Stimulated activated naive CD8-positive, alpha-beta T cell treated with anti-CD3 and anti-CD28 coated beads, Interleukin-15, amount 100 ng/mL, for 72 hours (primary cell): ENCODE measurements at regions not wholly inside any gene's neighbourhood (a gene's known extent, or its start where the extent isn't known, plus 50 kb on each side); places are given as distances from the start of the nearest gene placed in this dataset.
"Not testable (repeated sequence)": the region's sequence is repeated elsewhere in the genome, so short reads cannot be mapped to it uniquely, and the experiment has no call there.

Experiments used
- ATAC-seq: fragments of 150-1000 bp; cut with Tn5 transposase; 2 replicates; pipeline ENCODE4 v1.10.0; 2021; ENCODE audit warnings: mild to moderate bottlenecking, moderate library complexity
- DNase-seq, 2 donors: peaks; one replicate each; pipeline ENCODE4 v3.0.0; 2021 to 2022
- H3K27ac Mint-ChIP-seq, 2 donors: one replicate each; pipeline ENCODE4 v1.8.0; 2022; ENCODE audit warnings: mild to moderate bottlenecking in 2 of 2, mixed read lengths in 2 of 2, moderate library complexity in 2 of 2
- H3K27me3 Mint-ChIP-seq: one replicate; pipeline ENCODE4 v1.8.0; 2022; ENCODE audit warnings: mixed read lengths
- H3K4me1 Mint-ChIP-seq: one replicate; pipeline ENCODE4 v1.8.0; 2022; ENCODE audit warnings: mild to moderate bottlenecking, mixed read lengths
- H3K4me3 Mint-ChIP-seq, 2 donors: one replicate each; pipeline ENCODE4 v1.8.0; 2022; ENCODE audit warnings: mild to moderate bottlenecking in 2 of 2, mixed read lengths in 2 of 2, moderate library complexity in 1 of 2
- H3K9me3 Mint-ChIP-seq, 2 donors: one replicate each; pipeline ENCODE4 v1.8.0; 2022; ENCODE audit warnings: mixed read lengths in 2 of 2

DNA sequence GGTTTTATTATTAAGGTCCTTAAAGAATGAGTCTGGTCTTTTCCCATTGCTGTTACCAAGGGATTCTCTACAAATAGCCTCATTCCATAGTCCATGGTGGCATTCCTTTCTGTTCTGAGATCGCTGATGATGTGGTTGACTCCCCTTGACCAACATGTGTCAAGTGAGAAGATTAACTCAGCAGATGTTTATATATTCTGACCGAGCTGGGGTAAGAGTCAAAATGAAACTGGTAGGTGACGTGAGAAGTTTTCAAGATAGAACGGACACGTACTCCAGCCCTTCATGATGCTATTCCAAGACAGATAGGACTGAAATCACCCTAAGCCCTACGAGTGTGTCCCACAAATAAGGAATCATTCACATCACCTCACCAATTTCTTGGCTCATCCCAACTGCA is 155.5 kb upstream of the WWC1 start:
- H3K4me3 Mint-ChIP-seq = no peak overlapping the region
- H3K27ac Mint-ChIP-seq = no peak overlapping the region
- DNase-seq (no peak), ATAC-seq (no peak)
- H3K9me3 Mint-ChIP-seq = no peaks in the 10 kb centered on the region
- peaks cover 17% of the 10 kb centered on the region for H3K27me3 Mint-ChIP-seq
- H3K4me1 Mint-ChIP-seq = no peaks in the 10 kb centered on the region

DNA sequence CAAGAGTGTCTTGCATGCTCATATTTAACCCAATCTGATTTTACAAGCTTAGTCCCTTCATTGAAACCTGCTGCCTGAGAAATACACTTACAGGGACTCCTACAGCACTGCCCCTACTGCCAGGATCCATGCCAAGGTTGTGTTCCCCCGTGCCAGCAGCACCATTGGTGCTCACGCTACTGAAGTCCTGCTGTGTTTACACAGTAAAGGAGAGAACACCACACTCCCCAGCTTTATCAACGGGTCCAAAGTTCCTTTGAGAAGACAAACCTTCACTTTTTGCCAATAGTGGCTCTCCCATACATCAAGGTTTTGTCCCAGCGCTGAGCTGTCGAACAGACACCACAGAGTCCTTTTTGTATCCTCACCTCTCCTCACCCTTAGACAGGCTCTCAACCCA is 155.1 kb upstream of the WWC1 start:
- ATAC-seq = no peak
- H3K4me1 Mint-ChIP-seq = no peaks in the 10 kb centered on the region
- peaks cover 17% of the 10 kb centered on the region for H3K27me3 Mint-ChIP-seq
- H3K4me3 Mint-ChIP-seq = no peak overlapping the region
- DNase-seq = no peak
- H3K9me3 Mint-ChIP-seq = no peaks in the 10 kb centered on the region
- no peak overlapping the region for H3K27ac Mint-ChIP-seq

DNA sequence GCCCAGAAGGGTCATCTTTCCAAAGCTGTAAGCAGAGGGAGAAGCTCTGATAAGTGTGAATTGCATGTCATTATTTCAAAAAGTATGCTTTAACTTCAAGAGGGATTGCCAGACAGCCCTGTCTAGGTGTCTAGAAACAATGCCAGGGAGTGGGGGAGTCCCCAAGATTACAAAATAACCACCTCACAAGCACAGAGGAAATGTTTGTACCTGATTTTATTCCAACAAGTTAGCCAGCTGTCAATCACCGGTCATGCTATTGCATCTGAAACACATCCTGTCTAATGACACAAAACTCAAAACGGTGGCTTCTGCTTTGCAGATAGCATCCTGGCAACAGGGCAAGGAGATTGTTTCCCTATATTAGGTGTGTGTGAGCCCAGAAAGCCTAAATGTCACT is 154.2 kb upstream of the WWC1 start:
- no peak overlapping the region for H3K4me3 Mint-ChIP-seq
- no peak for DNase-seq
- no peaks in the 10 kb centered on the region for H3K4me1 Mint-ChIP-seq
- H3K27ac Mint-ChIP-seq = no peak overlapping the region
- H3K9me3 Mint-ChIP-seq = no peaks in the 10 kb centered on the region
- no peak for ATAC-seq
- peaks cover 17% of the 10 kb centered on the region for H3K27me3 Mint-ChIP-seq

DNA sequence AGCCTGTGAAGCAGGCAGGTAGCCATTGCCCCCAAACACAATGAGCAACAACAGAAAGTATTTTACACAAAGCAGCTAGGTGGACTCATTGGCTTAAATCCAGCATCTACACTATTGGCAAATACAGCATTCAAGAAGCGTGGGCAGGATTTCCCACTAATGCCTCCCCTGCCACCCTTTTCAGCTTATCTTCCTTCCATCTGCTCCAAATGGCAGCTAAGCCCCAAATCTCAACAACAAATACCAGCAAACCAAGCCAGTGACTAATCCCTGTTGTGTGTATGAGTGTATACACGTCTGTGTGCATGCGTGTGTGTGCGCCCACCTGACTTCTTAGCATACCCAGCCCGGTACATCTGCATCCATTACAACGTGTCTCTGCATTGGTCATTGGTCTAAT is 151.2 kb upstream of the WWC1 start:
- H3K27ac Mint-ChIP-seq = no peak overlapping the region
- no peak for DNase-seq
- no peaks in the 10 kb centered on the region for H3K4me1 Mint-ChIP-seq
- peaks cover 9% of the 10 kb centered on the region for H3K27me3 Mint-ChIP-seq
- no peaks in the 10 kb centered on the region for H3K9me3 Mint-ChIP-seq
- no peak overlapping the region for H3K4me3 Mint-ChIP-seq
- no peak for ATAC-seq

DNA sequence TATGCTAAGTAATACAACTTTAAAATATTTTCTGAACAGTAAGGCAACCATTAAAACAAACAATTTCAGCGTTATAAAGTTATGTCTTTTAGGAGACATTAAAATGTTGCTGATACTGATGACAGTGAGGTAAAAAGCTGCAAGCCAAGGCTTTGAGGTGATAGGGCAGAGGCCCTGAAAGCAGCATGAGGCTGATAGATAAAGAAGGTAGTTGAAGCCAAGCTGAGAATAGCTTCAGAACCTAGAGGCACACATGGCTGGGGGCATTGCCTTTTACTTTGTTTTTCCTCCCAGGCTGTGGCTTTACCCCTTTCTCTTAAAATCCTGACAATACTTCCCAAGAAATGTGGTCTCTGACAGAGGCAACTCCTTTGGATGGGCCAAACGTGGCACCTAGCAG is 149.0 kb upstream of the WWC1 start:
- Mint-ChIP-seq H3K27me3 (no peaks in the 10 kb centered on the region), H3K27ac (no peak overlapping the region), H3K9me3 (peaks cover 0 to 5% of the 10 kb centered on the region in 2 donors), H3K4me1 (no peaks in the 10 kb centered on the region), H3K4me3 (no peak overlapping the region)
- DNase-seq = no peak
- no peak for ATAC-seq

DNA sequence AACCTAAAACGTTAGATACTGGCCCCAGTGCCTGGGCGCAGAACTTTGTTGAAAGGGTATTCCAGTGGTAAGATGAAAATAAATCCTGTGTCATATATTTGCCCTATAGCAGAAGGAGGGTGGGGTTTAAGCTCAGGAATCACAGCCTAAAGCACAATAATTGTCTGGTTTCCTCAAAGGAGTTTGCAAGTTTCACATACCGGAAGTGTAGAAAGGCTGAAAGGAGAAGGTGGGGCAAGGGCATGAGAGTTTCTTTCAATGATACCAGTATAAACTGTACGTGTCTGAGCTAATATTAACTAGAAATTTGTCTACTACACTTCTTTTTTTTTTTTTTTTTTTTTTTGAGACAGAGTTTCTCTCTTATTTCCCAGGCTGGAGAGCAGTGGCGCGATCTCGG is 147.9 kb upstream of the WWC1 start:
- not testable (repeated sequence) for H3K27ac Mint-ChIP-seq, H3K4me1 Mint-ChIP-seq, ATAC-seq, DNase-seq, H3K9me3 Mint-ChIP-seq, H3K27me3 Mint-ChIP-seq, H3K4me3 Mint-ChIP-seq

DNA sequence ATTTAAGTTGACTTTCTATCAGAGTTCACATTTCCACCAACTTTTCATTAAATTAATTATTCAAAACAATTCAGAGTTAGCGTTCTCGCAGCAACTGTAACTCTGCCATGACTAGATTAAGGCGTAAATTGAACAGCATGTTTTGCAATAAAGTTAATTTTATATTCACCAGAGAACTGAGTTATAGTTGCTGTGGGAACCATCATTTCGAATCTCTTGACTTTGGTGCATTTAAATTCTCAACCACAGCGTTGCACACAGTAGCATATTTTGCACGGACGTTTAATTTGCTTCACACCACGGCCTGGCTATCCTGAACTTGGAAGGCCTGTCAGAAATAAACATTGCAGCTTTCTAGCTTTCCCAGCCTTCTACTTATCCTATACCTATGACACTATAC is 144.3 kb upstream of the WWC1 start:
- ATAC-seq (no peak), DNase-seq (no peak)
- H3K9me3 Mint-ChIP-seq = peaks cover 0 to 5% of the 10 kb centered on the region in 2 donors
- H3K27ac Mint-ChIP-seq = no peak overlapping the region
- H3K27me3 Mint-ChIP-seq = peaks cover 18% of the 10 kb centered on the region
- H3K4me1 Mint-ChIP-seq = no peaks in the 10 kb centered on the region
- H3K4me3 Mint-ChIP-seq = no peak overlapping the region

DNA sequence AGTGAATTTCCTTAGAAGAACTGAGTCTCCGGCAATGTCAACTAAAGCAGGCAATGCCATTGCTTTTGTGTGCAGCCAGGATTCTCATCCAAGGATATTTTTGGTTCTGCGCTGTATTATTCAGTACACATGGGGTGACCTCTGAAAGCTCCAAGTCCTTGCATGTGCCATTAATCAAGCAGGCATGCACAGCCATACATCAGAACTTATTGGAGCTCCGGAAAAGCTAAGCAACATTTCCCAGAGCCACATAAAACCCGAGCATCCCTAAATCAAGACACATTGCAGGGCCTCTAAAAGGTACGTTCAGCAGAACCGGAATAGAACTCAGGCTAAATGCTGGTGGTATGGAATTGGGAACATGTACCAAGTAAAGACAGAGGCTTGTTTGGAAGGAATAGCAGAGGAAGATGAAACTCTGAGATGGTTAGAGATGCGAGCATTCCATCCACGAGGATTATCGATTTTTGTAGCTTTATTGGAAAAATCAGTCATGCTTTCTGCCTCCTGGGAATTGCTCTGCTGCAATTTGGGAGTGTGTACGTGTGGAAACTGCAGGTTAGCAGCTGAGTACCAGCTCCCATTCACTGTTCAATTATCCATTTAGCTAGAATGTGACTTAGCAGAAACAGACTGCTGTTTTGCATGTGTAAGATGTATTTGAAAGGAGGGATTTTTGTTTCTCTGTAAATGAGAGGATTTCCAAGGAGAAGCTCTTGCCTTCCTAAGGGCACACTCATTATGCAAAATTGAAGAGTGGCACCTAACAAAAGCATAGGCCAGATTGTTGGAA is 143.7 kb upstream of the WWC1 start:
- no peak for ATAC-seq

DNA sequence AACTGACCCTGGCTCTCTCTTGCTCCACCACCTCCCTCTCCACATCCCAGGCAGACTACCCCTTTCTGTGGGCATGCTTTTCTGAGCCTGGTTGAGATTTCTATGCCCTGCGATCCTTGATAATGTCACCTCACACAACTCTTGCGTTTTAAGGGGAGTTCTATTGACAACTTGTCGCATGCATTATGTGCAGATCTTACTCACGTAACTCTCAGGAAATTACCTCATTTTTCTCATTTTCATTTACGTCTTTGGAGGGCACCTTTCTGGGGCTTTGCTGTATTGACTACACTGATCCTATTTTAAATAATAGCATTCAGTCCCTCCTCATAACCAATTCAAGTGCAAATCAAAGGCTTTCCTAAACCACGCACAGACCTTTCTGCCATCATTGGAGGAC is 140.4 kb upstream of the WWC1 start:
- ATAC-seq = no peak
- no peak overlapping the region for H3K27ac Mint-ChIP-seq
- no peak for DNase-seq
- H3K4me3 Mint-ChIP-seq = no peak overlapping the region
- H3K4me1 Mint-ChIP-seq = no peaks in the 10 kb centered on the region
- H3K27me3 Mint-ChIP-seq = peaks cover 27% of the 10 kb centered on the region
- H3K9me3 Mint-ChIP-seq = peaks cover 0 to 4% of the 10 kb centered on the region in 2 donors

More for the DNA sequence above, 143.7 kb upstream of the WWC1 start:
- Mint-ChIP-seq H3K9me3 (peaks cover 0 to 5% of the 10 kb centered on the region in 2 donors), H3K4me1 (no peaks in the 10 kb centered on the region), H3K27me3 (peaks cover 18% of the 10 kb centered on the region), H3K4me3 (no peak overlapping the region), H3K27ac (peak overlapping the region in 1 of 2 donors; percentile 19)
- DNase-seq = no peak

DNA sequence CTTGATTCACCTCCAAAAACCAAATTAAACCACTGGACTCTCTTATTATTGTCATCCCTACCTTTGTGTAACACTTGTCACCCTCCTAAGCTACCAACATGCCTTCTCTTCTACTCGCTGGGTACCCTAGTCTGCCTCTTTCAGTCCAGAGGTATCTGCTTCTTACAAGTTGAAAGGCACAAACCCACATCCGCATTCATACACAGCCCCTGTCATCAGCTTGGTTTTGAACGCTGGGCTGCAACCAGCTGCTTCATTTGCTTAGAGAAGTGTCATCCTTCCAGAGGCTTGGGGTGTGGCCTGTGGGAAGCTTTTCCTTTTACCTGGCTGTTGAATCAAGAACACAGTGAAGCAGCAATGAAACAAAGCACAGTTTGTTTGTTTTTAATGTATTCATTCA is 138.8 kb upstream of the WWC1 start:
- Mint-ChIP-seq H3K27ac (no peak overlapping the region), H3K4me3 (no peak overlapping the region), H3K4me1 (no peaks in the 10 kb centered on the region), H3K27me3 (peaks cover 34% of the 10 kb centered on the region), H3K9me3 (no peaks in the 10 kb centered on the region)
- DNase-seq = no peak
- no peak for ATAC-seq

DNA sequence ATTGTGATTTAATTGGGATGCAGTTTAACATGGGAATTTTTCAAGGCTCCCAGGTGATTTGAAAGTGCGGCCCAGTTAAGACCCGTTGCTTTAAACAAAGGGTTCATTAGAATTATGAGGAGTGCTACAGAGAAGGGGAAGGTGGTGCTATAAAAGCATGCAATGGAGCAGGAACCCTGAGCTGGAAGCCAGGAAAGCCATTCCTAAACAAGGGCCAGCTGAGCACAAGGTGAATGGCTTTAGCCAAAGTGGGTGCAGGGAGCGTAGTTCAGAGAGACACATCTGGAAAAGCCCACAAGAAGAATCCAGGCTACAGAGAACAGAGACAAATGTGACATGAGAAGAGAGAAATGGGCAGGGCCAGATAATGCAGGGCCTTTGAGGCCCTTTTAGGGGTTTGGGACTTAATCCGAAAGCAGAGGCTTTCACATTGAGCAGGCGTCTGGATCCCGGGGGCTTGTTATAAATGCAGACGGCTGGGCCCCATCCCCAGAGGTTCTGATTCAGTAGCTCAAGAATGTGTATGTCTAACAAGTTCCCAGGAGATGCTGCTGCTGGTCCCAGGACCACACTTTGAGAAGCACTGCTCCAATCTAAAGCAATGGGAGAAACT is 138.1 kb upstream of the WWC1 start:
- no peak for DNase-seq

DNA sequence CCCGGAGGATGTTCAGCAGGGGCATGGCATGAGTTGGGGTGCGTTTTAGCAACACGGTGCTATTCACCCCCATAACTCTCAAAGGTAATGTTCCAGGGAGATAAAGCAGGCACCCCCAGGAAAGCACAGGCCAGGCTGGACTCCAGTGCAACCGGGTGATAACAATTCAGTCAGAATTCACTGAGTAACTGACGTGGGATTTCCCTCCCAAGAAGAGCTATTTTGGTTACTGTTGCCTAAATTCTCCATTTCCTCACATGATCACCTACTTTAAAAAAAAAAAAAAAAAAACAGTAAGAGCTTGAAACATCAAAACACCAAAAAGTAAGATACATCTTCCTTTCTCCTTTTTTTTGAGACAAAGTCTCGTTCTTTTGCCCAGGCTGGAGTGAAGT is 137.6 kb upstream of the WWC1 start:
- Mint-ChIP-seq H3K27ac (no peak overlapping the region), H3K4me3 (no peak overlapping the region), H3K4me1 (no peaks in the 10 kb centered on the region), H3K9me3 (no peaks in the 10 kb centered on the region), H3K27me3 (peaks cover 34% of the 10 kb centered on the region)
- ATAC-seq (no peak), DNase-seq (no peak)

More for the DNA sequence above, 138.1 kb upstream of the WWC1 start:
- Mint-ChIP-seq H3K27ac (no peak overlapping the region), H3K9me3 (no peaks in the 10 kb centered on the region), H3K4me1 (no peaks in the 10 kb centered on the region), H3K27me3 (peaks cover 34% of the 10 kb centered on the region), H3K4me3 (no peak overlapping the region)
- ATAC-seq = no peak

DNA sequence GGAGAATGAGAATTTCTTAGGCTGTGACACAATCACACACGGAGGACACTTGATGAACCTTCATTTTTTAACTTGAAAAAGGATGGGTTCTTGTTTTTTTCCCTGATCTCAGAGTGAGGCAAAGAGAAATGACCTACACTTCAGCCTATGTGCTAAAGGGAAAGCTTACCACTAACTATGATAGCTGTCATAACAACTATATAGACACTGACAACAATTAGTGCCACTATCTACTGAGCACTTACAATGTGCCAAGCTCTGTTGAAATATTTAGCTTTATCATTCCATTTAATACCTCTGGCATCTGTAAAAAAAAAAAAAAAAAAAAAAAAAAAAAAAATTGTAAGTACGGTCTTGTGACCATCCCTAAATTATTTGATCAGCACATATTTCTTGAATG is 135.9 kb upstream of the WWC1 start:
- no peak for ATAC-seq
- H3K9me3 Mint-ChIP-seq = no peaks in the 10 kb centered on the region

DNA sequence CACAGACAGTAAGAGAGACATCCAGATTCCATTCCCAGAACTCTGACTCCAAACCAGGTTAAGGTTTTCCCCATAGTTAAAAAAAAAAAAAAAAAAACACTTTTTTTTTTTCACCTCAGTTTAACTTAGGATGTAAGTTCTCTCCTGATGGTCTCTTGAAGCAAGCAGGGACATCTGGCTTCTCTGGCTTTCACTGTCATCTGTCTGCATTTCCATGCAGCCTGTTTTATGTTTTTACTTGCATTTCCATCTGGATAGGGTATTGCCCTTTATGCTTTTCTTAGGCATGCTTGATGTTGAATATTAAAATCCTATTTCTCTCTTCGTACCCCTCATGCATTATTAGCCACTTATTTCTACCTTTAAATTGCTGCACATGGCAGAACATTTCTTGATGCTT is 135.3 kb upstream of the WWC1 start:
- Mint-ChIP-seq H3K27ac (no peak overlapping the region), H3K4me1 (no peaks in the 10 kb centered on the region), H3K9me3 (no peaks in the 10 kb centered on the region), H3K4me3 (no peak overlapping the region), H3K27me3 (peaks cover 17% of the 10 kb centered on the region)
- no peak for DNase-seq
- no peak for ATAC-seq

More for the DNA sequence above, 135.9 kb upstream of the WWC1 start:
- DNase-seq = no peak
- H3K4me1 Mint-ChIP-seq = no peaks in the 10 kb centered on the region
- no peak overlapping the region for H3K27ac Mint-ChIP-seq
- peaks cover 23% of the 10 kb centered on the region for H3K27me3 Mint-ChIP-seq
- H3K4me3 Mint-ChIP-seq = no peak overlapping the region

DNA sequence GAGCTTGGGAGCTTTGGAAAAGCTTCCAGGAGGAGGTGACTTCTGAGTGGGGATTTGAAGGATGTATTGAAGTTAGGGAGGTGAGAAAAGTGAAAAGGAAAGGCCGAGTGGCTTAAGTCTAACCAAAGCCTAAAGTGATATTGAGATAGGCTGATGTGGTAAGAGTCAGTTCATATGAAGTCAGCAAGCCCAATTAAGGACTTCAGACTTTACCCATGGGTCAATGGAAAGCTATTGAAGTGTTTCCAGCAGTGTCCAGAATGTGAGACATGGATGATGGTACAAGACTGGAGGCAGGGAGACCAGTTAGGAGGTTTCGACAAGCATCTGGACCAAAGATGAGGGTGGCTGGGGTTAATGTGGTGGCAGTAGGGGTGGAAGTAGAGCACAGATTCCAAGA is 134.3 kb upstream of the WWC1 start:
- ATAC-seq (no peak), DNase-seq (no peak)
- Mint-ChIP-seq H3K9me3 (no peaks in the 10 kb centered on the region), H3K4me1 (no peaks in the 10 kb centered on the region), H3K27ac (no peak overlapping the region), H3K27me3 (peaks cover 16% of the 10 kb centered on the region), H3K4me3 (no peak overlapping the region)

DNA sequence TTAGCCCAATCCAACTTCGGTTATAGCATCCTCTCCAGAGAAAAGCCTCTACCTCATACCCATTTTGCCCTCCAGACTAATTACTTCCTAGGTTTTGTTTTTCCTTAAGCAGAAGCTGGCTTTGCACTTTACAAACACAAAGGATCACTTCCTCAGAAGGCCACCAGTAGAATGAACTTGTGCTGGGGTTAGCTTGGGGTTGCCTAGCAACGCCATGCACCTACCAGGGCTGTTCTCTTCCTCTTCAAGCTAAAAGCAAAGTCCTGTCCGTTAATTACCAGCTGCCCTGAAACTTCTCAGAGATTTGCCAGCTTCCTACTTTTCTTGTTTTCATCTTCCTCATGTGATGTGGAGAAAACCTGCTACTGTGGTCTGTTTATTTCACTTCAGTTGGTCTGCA is 132.0 kb upstream of the WWC1 start:
- H3K27ac Mint-ChIP-seq = no peak overlapping the region
- no peaks in the 10 kb centered on the region for H3K4me1 Mint-ChIP-seq
- DNase-seq (no peak), ATAC-seq (no peak)
- no peak overlapping the region for H3K4me3 Mint-ChIP-seq
- H3K27me3 Mint-ChIP-seq = peaks cover 7% of the 10 kb centered on the region
- H3K9me3 Mint-ChIP-seq = no peaks in the 10 kb centered on the region

DNA sequence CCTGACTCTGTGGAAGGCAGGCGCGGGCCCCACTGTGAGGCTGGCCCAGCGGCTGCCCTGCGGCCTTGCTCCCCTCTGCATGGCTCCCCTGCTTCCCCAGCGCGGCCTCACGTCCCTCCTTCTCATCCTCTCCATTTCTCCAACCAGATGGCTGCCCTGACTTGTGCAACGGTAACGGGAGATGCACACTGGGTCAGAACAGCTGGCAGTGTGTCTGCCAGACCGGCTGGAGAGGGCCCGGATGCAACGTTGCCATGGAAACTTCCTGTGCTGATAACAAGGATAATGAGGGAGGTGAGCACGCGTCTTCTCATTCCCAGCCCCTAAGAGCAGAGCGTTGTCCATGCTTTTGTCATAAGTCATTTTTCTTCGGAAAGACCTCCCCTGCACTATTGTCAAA is 129.0 kb upstream of the WWC1 start:
- H3K27ac Mint-ChIP-seq = no peak overlapping the region
- no peaks in the 10 kb centered on the region for H3K4me1 Mint-ChIP-seq

More for the DNA sequence above, 129.0 kb upstream of the WWC1 start:
- ATAC-seq = no peak
- Mint-ChIP-seq H3K27me3 (peaks cover 6% of the 10 kb centered on the region), H3K4me3 (no peak overlapping the region), H3K9me3 (no peaks in the 10 kb centered on the region)
- DNase-seq = no peak
